ENCODE measurements at regions not wholly inside any gene's neighbourhood (a gene's known extent, or its start where the extent isn't known, plus 50 kb on each side); places are given as distances from the start of the nearest gene placed in this dataset.
"Not testable (repeated sequence)": the region's sequence is repeated elsewhere in the genome, so short reads cannot be mapped to it uniquely, and the experiment has no call there.

DNA sequence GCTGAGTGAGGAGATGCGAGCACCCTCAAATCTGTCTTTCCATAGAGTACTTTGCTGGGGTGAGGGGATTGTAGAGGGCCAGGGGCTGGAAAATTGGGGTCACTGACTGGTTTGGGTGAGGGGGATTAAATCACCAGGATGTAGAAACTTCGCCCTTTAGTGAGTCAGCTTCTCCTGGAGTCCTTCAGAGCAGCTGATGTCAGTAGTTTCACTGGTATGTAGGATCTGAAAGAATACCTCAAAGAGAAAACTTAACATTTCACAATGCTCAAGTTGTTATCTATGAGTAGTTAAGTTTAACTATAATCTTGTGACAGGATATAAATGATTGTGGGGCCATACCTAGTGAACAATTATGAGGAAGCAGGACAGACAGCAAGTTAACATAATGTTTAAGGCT lies 174.7 kb upstream of the ZNF717 start:
- not testable (repeated sequence) for TF ChIP-seq POLR2A (IDR thresholded peaks at IDR 0.05)
- TF ChIP-seq, protein P1, sequence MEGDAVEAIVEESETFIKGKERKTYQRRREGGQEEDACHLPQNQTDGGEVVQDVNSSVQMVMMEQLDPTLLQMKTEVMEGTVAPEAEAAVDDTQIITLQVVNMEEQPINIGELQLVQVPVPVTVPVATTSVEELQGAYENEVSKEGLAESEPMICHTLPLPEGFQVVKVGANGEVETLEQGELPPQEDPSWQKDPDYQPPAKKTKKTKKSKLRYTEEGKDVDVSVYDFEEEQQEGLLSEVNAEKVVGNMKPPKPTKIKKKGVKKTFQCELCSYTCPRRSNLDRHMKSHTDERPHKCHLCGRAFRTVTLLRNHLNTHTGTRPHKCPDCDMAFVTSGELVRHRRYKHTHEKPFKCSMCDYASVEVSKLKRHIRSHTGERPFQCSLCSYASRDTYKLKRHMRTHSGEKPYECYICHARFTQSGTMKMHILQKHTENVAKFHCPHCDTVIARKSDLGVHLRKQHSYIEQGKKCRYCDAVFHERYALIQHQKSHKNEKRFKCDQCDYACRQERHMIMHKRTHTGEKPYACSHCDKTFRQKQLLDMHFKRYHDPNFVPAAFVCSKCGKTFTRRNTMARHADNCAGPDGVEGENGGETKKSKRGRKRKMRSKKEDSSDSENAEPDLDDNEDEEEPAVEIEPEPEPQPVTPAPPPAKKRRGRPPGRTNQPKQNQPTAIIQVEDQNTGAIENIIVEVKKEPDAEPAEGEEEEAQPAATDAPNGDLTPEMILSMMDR (IDR thresholded peaks at IDR 0.05): not testable (repeated sequence)
